GM21717 (cell line): ENCODE measurements at regions not wholly inside any gene's neighbourhood (a gene's known extent, or its start where the extent isn't known, plus 50 kb on each side); places are given as distances from the start of the nearest gene placed in this dataset.
A peak's percentile ranks its signal among the peaks of the same experiment; 100 is the strongest.

Source experiments
- ATAC-seq: cut with Tn5 transposase; IDR thresholded peaks from one replicate; pipeline ENCODE4 v1.9.1; 2021; ENCODE audit warnings: mild to moderate bottlenecking, moderate library complexity; ENCODE audit not compliant: unreplicated experiment

GRCh38 chr4:38310446-38311043, 350.3 kb downstream of the PTTG2 start:
- peak; percentile 88 for ATAC-seq

GRCh38 chr4:38311495-38312126, 351.4 kb downstream of the PTTG2 start:
- no peak for ATAC-seq

- ATAC-seq: no peak
These were observed 350.8 kb upstream of the KLF3 start for GRCh38 chr4:38313175-38313574.

DNA sequence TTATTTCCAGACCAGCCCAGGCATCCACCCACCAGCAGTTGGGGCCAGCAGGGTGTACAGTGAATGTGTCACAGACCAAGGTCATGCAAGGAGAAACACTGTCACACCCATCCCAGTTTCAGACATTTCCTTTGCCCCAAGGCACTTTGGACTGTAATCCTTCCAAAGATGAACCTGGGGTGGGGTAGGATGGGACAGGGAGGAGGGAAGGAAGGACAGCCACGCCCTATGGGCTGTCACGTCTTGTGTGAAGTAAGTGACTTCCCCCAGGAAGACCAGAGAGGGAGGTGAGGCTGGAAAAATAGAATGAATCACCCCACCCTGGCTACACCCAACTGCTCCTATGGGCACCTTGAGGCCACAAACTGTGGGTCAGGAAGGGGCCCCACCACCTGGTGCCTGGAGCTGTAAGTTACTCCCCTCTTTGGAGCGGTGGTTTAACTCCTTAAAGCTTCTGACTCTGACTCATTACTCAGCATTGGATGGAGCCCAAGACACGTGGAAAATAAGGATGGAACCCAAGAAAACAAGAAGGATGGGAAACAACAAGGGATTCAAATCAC, 349.9 kb upstream of the KLF3 start:
- no peak for ATAC-seq

DNA sequence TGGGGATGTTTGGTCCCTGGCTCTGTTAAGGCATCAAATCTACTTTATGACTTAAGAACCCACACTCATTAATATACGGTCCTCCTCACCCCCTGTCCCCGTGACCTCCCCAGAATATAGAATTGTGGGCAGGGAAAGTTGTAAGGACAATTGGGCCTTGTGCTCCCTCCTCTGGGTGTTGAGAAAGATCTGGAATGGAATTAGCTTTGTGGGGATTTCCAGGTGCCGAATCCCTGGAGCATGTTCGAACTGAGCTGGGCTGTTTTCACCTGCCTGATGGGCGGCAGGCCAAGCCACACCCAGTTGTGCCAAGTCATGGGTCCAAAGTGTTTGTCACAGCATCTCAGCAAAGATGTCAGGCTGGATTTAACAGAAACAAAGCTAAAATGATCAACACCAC, 349.3 kb upstream of the KLF3 start:
- ATAC-seq: no peak

DNA sequence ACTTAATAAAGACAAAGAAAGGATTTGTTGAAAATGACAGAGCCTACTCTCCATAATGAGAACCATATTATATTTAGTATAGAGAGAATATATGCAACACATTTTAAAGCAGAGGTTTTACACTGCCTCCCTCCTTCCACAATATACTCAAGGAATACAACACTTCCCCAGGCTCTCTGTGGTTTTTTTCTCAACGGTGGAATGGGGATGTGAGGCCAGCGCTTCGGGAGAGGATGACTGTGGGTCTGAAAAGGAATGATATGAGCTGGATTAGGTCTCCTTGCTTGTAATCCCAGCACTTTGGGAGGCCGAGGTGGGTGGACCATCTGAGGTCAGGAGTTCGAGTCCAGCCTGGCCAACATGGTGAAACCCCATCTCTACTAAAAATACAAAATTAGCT, 348.7 kb upstream of the KLF3 start:
- no peak for ATAC-seq

DNA sequence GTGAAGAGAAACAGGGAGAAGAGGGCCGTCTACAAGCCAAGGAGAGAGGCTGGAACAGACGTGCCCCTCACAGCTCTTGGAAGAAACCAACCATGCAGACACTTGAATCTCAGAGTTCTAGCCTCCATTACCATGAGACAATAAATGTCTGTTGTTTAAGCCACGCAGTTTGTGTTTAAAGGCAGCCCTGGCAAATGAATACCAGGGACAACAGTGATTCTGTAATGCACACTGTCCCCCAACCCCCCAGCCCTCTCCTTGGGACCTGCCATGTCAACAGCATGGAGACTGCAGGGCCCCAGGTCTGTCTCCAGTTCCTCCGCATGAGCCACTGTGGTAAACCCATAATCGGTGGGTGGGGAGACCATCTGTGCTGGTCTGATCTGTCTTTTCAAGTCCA, 348.0 kb upstream of the KLF3 start:
- ATAC-seq: no peak

DNA sequence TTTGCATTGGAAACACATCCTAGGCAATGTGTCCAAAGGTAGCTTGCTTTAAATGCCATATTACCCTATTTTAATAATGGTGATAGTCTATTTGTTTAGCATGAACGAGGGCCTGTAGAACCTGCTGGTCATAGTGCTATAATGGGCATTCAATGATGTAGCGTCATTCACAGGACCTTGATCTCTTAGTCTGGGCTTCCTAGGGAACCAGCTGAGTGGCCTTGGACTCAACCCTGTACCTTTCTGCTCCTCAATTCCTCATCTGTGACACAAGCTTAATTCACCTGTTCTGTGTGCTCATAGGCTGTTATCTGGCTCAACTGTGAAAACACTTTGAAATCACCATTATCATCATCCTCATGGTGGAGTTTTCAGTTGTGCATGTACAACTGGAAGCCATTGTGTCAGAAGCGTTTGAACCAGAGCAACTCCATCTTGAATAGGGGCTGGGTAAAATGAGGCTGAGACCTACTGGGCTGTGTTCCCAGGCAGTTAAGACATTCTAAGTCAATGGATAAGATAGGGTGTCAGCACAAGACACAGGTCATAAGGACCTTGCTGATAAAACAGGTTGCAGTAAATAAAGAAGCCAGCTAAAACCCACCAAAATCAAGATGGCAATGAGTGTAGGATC, 346.8 kb upstream of the KLF3 start:
- ATAC-seq: no peak

DNA sequence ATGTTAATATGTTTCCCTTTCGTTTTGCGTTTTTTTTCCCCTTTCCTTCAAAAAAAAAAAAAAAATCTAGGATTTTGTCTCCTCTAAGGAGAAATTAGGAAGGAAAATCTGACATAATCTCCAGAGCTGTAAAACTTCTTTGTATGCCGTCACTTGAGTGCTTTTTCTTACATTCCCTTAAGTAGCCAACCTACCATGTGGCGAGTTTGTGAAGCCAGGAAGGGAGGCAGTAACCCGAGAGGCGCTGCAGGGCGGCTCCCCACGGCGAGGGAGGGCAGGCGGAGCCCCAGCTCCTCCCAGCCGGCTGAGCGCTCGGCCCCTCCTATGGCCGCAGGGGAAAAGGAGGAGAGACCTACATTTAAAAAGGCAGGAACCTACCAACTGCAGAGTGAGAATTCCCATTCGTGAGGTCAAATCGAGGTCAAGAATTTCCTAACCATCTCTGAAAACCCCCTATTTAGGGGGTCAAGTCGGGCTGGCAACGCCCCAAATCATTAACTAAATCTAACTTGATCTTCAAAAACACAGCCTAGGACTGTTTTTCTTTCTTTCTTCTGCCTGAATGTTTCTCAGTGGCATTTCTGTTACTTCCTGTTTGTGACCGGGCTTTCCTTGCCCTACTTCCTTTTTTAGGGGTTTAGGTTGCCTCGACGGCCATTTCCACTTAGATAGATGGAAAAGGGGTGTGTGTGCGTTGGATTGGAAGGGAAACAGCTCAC, 345.1 kb upstream of the KLF3 start:
- ATAC-seq: peak; percentile 80

- peak; percentile 45 for ATAC-seq
These were observed 344.3 kb upstream of the KLF3 start for GRCh38 chr4:38319456-38320342.

GRCh38 chr4:38320343-38320695, 343.7 kb upstream of the KLF3 start:
- ATAC-seq: no peak

GRCh38 chr4:38320833-38321232, 343.2 kb upstream of the KLF3 start:
- ATAC-seq: no peak

DNA sequence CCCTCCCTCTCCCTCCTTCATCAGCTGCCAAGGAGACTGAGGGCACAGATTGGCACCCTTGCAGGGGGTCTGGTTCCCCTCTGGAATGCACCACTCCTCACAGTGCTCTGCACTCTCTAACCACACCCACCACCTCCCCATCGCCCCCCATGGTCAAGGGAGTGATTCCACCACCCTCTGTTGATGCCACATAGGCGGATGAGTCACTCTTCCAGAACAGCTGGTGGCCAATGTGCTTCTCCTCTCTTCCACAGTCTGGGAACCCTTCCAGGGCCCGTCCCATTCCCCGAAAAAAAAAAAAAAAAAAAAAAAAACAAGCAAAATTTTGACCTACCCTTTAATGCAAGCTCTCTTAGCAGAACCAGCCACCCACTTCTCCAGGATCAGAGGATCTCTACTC, 341.3 kb upstream of the KLF3 start:
- ATAC-seq: no peak

GRCh38 chr4:38323141-38323641, 340.8 kb upstream of the KLF3 start:
- ATAC-seq: no peak

DNA sequence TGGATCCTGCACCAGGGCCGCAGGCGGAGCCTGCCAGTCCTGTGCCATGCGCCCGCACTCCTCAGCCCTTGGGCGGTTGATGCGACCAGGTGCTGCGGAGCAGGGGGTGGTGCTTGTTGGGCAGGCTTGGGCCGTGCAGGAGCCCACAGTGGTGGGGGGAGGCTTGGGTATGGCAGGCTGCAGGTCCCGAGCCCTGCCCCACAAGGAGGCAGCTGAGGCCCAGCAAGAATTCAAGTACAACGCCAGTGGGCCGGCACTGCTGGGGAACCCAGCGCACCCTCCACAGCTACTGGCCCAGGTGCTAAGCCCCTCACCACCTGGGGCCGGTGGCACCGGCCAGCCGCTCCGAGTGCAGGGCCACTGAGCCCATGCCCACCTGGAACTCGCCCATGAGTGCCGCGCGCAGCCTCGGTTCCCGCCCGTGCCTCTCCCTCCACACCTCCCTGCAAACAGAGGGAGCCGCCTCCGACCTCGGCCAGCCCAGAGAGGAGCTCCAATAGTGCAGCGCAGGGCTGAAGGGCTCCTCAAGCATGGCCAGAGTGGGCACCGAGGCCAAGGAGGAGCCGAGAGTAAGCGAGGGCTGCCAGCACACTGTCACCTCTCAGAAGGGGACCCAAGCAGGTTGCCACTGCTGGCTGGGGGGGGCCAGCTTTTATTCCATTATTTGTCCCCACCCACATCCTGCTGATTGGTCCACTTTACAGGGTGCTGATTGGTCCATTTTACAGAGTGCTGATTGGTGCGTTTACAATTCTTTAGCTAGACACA, 339.0 kb upstream of the KLF3 start:
- no peak for ATAC-seq

DNA sequence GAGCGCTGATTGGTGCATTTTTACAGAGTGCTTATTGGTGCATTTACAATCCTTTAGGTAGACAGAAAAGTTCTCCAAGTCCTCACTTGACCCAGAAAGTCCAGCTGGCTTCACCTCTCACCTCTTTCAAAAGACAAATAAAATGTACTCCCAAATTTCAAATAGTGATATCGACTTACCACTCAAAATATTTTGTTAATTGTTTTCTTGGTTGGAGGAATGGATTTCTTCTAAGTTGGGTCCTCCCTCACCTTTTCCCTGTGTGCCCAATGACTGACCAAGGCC, 338.4 kb upstream of the KLF3 start:
- no peak for ATAC-seq

DNA sequence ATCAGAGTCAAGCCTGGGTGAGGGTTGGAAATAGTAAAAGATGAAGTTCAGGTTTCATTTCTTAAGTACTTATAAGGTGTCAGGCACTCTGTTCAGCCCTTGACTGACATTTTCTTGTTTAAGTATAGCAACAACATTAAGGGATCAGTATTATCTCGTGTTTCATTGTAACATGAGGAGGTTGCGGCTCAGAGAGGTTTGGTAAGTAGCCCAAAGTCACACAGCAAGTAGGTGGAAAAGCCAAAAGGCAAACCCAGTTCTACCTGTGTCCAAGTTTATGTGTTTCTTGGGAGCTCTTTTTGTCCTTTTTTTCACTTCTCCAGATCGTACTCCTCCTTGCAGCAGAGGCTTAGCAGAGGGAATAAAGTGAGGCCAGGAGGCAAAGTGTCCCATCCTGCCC, 337.5 kb upstream of the KLF3 start:
- no peak for ATAC-seq

- no peak for ATAC-seq
These were observed 336.8 kb upstream of the KLF3 start for GRCh38 chr4:38327174-38327573.

DNA sequence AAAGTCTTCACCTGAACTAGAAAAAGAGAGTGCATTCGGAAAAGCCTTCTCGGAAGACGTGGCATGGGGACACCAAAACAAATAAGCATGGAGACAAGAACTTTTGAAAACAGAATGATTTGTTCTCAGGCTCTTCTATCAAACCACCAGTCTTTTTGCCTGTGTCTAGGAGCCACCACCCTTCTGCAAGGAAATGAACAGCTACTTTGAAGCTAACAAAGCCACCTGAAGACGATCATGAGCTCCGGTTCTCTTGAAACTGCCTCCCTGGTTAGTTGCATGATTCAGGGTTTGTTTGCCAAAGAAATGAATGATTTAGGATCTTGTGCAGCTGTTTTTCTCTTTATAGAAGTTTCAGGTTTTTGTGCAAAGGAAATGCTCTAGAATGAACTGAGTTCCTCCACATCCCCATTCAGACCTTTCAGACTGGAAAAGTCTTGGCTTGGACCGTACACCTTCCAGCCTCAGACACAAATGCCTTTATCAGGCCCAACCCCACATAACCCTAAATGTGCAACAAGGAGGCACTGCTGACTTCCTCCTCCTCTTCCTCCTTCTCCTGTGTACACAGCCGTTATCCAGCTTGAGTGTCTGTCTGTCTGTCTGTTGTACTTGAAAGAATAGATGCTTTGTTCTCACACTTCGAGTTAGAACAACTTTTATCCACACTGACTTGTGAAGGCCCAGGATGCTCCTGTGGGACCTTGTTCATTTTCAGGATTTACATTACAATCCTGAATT, 334.8 kb upstream of the KLF3 start:
- ATAC-seq: no peak
